ENCODE measurements at regions not wholly inside any gene's neighbourhood (a gene's known extent, or its start where the extent isn't known, plus 50 kb on each side); places are given as distances from the start of the nearest gene placed in this dataset.

GRCh38 chr2:204030322-204030721 lies 93.8 kb downstream of the ICOS start:
- H3K9me3 ChIP-seq (ENCODE audit: control insufficient read depth in 2 of 3, low read length in 3 of 3): no peaks in the 10 kb centered on the region
- ChIA-PET POLR2A (interaction anchor here (0.6 kb wide), 1 partner anchor 74 kb away, joined by 3 read pairs; no protein-coding TSS in a partner anchor), CTCF (no interaction called here)
- Mint-ChIP-seq H3K27ac (no peak overlapping the region), H3K9me3 (peaks cover 0 to 4% (median 0%) of the 10 kb centered on the region in 11 donors), H3K27me3 (no peaks in the 10 kb centered on the region), H3K4me1 (peaks cover 0 to 17% (median 7%) of the 10 kb centered on the region in 7 donors), H3K4me3 (no peak overlapping the region), H3K36me3 (peaks cover 0 to 16% (median 0%) of the 10 kb centered on the region in 5 donors)
- H3K4me1 ChIP-seq (ENCODE audit: control insufficient read depth in 2 of 2, insufficient read depth in 2 of 2, low read length in 2 of 2): peaks cover 0 to 7% of the 10 kb centered on the region in 2 donors
- intact Hi-C loops (cut with micrococcal nuclease): no loop called here
- DNase-seq: no peak
- no peak overlapping the region for H3K27ac ChIP-seq (ENCODE audit: low read depth, low read length)
- H3K4me3 ChIP-seq (ENCODE audit: low read length): no peak overlapping the region
- no peaks in the 10 kb centered on the region for H3K27me3 ChIP-seq (ENCODE audit: control insufficient read depth in 2 of 2, insufficient read depth in 2 of 2, low read length in 2 of 2)
- no peak for ATAC-seq
- H3K36me3 ChIP-seq (ENCODE audit: control insufficient read depth in 2 of 3, insufficient read depth in 3 of 3, low read length in 3 of 3): no peaks in the 10 kb centered on the region

GRCh38 chr2:204031056-204031455 lies 94.5 kb downstream of the ICOS start:
- H3K9me3 Mint-ChIP-seq: peaks cover 0 to 6% (median 0%) of the 10 kb centered on the region in 11 donors
- CTCF ChIA-PET: interaction anchor here (1.4 kb wide), 1 partner anchor 20 kb away, joined by 5 read pairs; no protein-coding TSS in a partner anchor
- peaks cover 0 to 17% (median 7%) of the 10 kb centered on the region in 7 donors for H3K4me1 Mint-ChIP-seq
- POLR2A ChIA-PET: interaction anchor here (0.6 kb wide), 1 partner anchor 75 kb away, joined by 3 read pairs; no protein-coding TSS in a partner anchor
- H3K27me3 Mint-ChIP-seq: no peaks in the 10 kb centered on the region
- DNase-seq (no peak), ATAC-seq (no peak)
- Histone ChIP-seq H3K36me3 (ENCODE audit: control insufficient read depth in 2 of 3, insufficient read depth in 3 of 3, low read length in 3 of 3) (no peaks in the 10 kb centered on the region), H3K4me3 (ENCODE audit: low read length) (no peak overlapping the region), H3K4me1 (ENCODE audit: control insufficient read depth in 2 of 2, insufficient read depth in 2 of 2, low read length in 2 of 2) (peaks cover 0 to 7% of the 10 kb centered on the region in 2 donors), H3K9me3 (ENCODE audit: control insufficient read depth in 2 of 3, low read length in 3 of 3) (no peaks in the 10 kb centered on the region), H3K27me3 (ENCODE audit: control insufficient read depth in 2 of 2, insufficient read depth in 2 of 2, low read length in 2 of 2) (no peaks in the 10 kb centered on the region), H3K27ac (ENCODE audit: low read depth, low read length) (no peak overlapping the region)
- intact Hi-C loops (cut with micrococcal nuclease): no loop called here
- peaks cover 0 to 18% (median 0%) of the 10 kb centered on the region in 5 donors for H3K36me3 Mint-ChIP-seq
- H3K27ac Mint-ChIP-seq: no peak overlapping the region
- H3K4me3 Mint-ChIP-seq: no peak overlapping the region

- Mint-ChIP-seq H3K9me3 (peaks cover 0 to 4% (median 0%) of the 10 kb centered on the region in 11 donors), H3K27me3 (no peaks in the 10 kb centered on the region), H3K4me3 (no peak overlapping the region), H3K36me3 (peaks cover 0 to 11% (median 0%) of the 10 kb centered on the region in 5 donors), H3K4me1 (peaks cover 0 to 10% (median 0%) of the 10 kb centered on the region in 7 donors), H3K27ac (no peak overlapping the region)
- ChIA-PET CTCF (interaction anchor here (0.6 to 1.4 kb wide), 3 partner anchors 14 to 145 kb away, joined by 3 to 5 read pairs (median 3); no protein-coding TSS in a partner anchor), POLR2A (no interaction called here)
- no peaks in the 10 kb centered on the region for H3K27me3 ChIP-seq (ENCODE audit: control insufficient read depth in 2 of 2, insufficient read depth in 2 of 2, low read length in 2 of 2)
- H3K4me1 ChIP-seq (ENCODE audit: control insufficient read depth in 2 of 2, insufficient read depth in 2 of 2, low read length in 2 of 2): no peaks in the 10 kb centered on the region
- no peaks in the 10 kb centered on the region for H3K36me3 ChIP-seq (ENCODE audit: control insufficient read depth in 2 of 3, insufficient read depth in 3 of 3, low read length in 3 of 3)
- intact Hi-C loops (cut with micrococcal nuclease): no loop called here
- DNase-seq (no peak), ATAC-seq (no peak)
- H3K9me3 ChIP-seq (ENCODE audit: control insufficient read depth in 2 of 3, low read length in 3 of 3): no peaks in the 10 kb centered on the region
- no peak overlapping the region for H3K27ac ChIP-seq (ENCODE audit: low read depth, low read length)
- no peak overlapping the region for H3K4me3 ChIP-seq (ENCODE audit: low read length)
Observed at GRCh38 chr2:204032301-204032700, 95.7 kb downstream of the ICOS start.

- peaks cover 0 to 13% (median 0%) of the 10 kb centered on the region in 5 donors for H3K36me3 Mint-ChIP-seq
- Histone ChIP-seq H3K27me3 (ENCODE audit: control insufficient read depth in 2 of 2, insufficient read depth in 2 of 2, low read length in 2 of 2) (no peaks in the 10 kb centered on the region), H3K4me3 (ENCODE audit: low read length) (no peak overlapping the region), H3K9me3 (ENCODE audit: control insufficient read depth in 2 of 3, low read length in 3 of 3) (no peaks in the 10 kb centered on the region), H3K4me1 (ENCODE audit: control insufficient read depth in 2 of 2, insufficient read depth in 2 of 2, low read length in 2 of 2) (no peaks in the 10 kb centered on the region), H3K27ac (ENCODE audit: low read depth, low read length) (no peak overlapping the region), H3K36me3 (ENCODE audit: control insufficient read depth in 2 of 3, insufficient read depth in 3 of 3, low read length in 3 of 3) (no peaks in the 10 kb centered on the region)
- H3K27ac Mint-ChIP-seq: no peak overlapping the region
- ATAC-seq: no peak
- no peak for DNase-seq
- CTCF ChIA-PET: no interaction called here
- POLR2A ChIA-PET: no interaction called here
- H3K4me1 Mint-ChIP-seq: peaks cover 0 to 5% (median 0%) of the 10 kb centered on the region in 7 donors
- no peak overlapping the region for H3K4me3 Mint-ChIP-seq
- peaks cover 0 to 6% (median 4%) of the 10 kb centered on the region in 5 donors for H3K27me3 Mint-ChIP-seq
- peaks cover 0 to 4% (median 0%) of the 10 kb centered on the region in 11 donors for H3K9me3 Mint-ChIP-seq
- intact Hi-C loops (cut with micrococcal nuclease): no loop called here
Observed at GRCh38 chr2:204033611-204034495, 97.3 kb downstream of the ICOS start.

- peaks cover 0 to 12% (median 4%) of the 10 kb centered on the region in 5 donors for H3K27me3 Mint-ChIP-seq
- no peaks in the 10 kb centered on the region for H3K36me3 ChIP-seq (ENCODE audit: control insufficient read depth in 2 of 3, insufficient read depth in 3 of 3, low read length in 3 of 3)
- no peak for ATAC-seq
- no peak overlapping the region for H3K27ac Mint-ChIP-seq
- peaks cover 0 to 5% (median 0%) of the 10 kb centered on the region in 7 donors for H3K4me1 Mint-ChIP-seq
- ChIA-PET CTCF (interaction anchor here (1.3 kb wide), 1 partner anchor 12 kb away, joined by 3 read pairs; no protein-coding TSS in a partner anchor), POLR2A (no interaction called here)
- H3K27me3 ChIP-seq (ENCODE audit: control insufficient read depth in 2 of 2, insufficient read depth in 2 of 2, low read length in 2 of 2): no peaks in the 10 kb centered on the region
- peaks cover 0 to 4% (median 0%) of the 10 kb centered on the region in 11 donors for H3K9me3 Mint-ChIP-seq
- peaks cover 0 to 9% (median 0%) of the 10 kb centered on the region in 5 donors for H3K36me3 Mint-ChIP-seq
- intact Hi-C loops (cut with micrococcal nuclease): no loop called here
- no peaks in the 10 kb centered on the region for H3K9me3 ChIP-seq (ENCODE audit: control insufficient read depth in 2 of 3, low read length in 3 of 3)
- H3K4me3 ChIP-seq (ENCODE audit: low read length): no peak overlapping the region
- H3K4me3 Mint-ChIP-seq: no peak overlapping the region
- H3K4me1 ChIP-seq (ENCODE audit: control insufficient read depth in 2 of 2, insufficient read depth in 2 of 2, low read length in 2 of 2): no peaks in the 10 kb centered on the region
- DNase-seq: no peak
- H3K27ac ChIP-seq (ENCODE audit: low read depth, low read length): no peak overlapping the region
Observed at GRCh38 chr2:204036706-204037105, 100.1 kb downstream of the ICOS start.

- Histone ChIP-seq H3K36me3 (ENCODE audit: control insufficient read depth in 2 of 3, insufficient read depth in 3 of 3, low read length in 3 of 3) (no peaks in the 10 kb centered on the region), H3K27me3 (ENCODE audit: control insufficient read depth in 2 of 2, insufficient read depth in 2 of 2, low read length in 2 of 2) (no peaks in the 10 kb centered on the region), H3K27ac (ENCODE audit: low read depth, low read length) (no peak overlapping the region), H3K4me1 (ENCODE audit: control insufficient read depth in 2 of 2, insufficient read depth in 2 of 2, low read length in 2 of 2) (no peaks in the 10 kb centered on the region), H3K4me3 (ENCODE audit: low read length) (no peak overlapping the region), H3K9me3 (ENCODE audit: control insufficient read depth in 2 of 3, low read length in 3 of 3) (no peaks in the 10 kb centered on the region)
- H3K4me1 Mint-ChIP-seq: peaks cover 0 to 5% (median 0%) of the 10 kb centered on the region in 7 donors
- H3K4me3 Mint-ChIP-seq: no peak overlapping the region
- no peak for ATAC-seq
- peaks cover 0 to 4% (median 0%) of the 10 kb centered on the region in 11 donors for H3K9me3 Mint-ChIP-seq
- no peak overlapping the region for H3K27ac Mint-ChIP-seq
- CTCF ChIA-PET: interaction anchor here (0.7 to 2.9 kb wide), 3 partner anchors 12 to 188 kb away, joined by 3 to 9 read pairs (median 3); no protein-coding TSS in a partner anchor
- DNase-seq: no peak
- intact Hi-C loops (cut with micrococcal nuclease): no loop called here
- POLR2A ChIA-PET: no interaction called here
- H3K36me3 Mint-ChIP-seq: peaks cover 0 to 9% (median 0%) of the 10 kb centered on the region in 5 donors
- peaks cover 0 to 12% (median 4%) of the 10 kb centered on the region in 5 donors for H3K27me3 Mint-ChIP-seq
Observed at GRCh38 chr2:204037286-204037685, 100.7 kb downstream of the ICOS start.
